DND-41 (cell line): ENCODE measurements at regions not wholly inside any gene's neighbourhood (a gene's known extent, or its start where the extent isn't known, plus 50 kb on each side); places are given as distances from the start of the nearest gene placed in this dataset.

Experiments
- ATAC-seq: fragments of 200-7000 bp; cut with Tn5 transposase; 3 replicates; pipeline ENCODE4 v1.9.1; 2021; ENCODE audit warnings: low read depth; ENCODE audit not compliant: insufficient read depth
- DNase-seq: peaks from one replicate; pipeline ENCODE4 v3.0.0-alpha.2; 2020
- H2AFZ ChIP-seq: 2 replicates; pipeline ENCODE4 v1.6.0; 2012; ENCODE audit warnings: low read depth, low read length
- H3K27ac ChIP-seq: 2 replicates; pipeline ENCODE4 v1.5.1; 2012; ENCODE audit warnings: low read length, inconsistent platforms
- H3K27me3 ChIP-seq: fragments of 200-600 bp; sonication (generic); 2 replicates; pipeline ENCODE4 v1.6.0; 2012; ENCODE audit warnings: low read length, mild to moderate bottlenecking, inconsistent platforms; ENCODE audit not compliant: insufficient read depth, poor library complexity
- H3K36me3 ChIP-seq: 2 replicates; pipeline ENCODE4 v1.5.1; 2012; ENCODE audit warnings: low read length, inconsistent platforms; ENCODE audit not compliant: insufficient read depth
- H3K4me1 ChIP-seq: 2 replicates; pipeline ENCODE4 v1.5.1; 2012; ENCODE audit warnings: mild to moderate bottlenecking, low read length; ENCODE audit not compliant: insufficient read depth
- H3K4me2 ChIP-seq: 2 replicates; pipeline ENCODE4 v1.6.0; 2012; ENCODE audit warnings: mild to moderate bottlenecking, moderate library complexity, low read length, inconsistent platforms; ENCODE audit not compliant: insufficient read depth
- H3K4me3 ChIP-seq, 2 experiments: fragments of 200-600 bp in 1 of 2; shearing (Covaris generic) in 1 of 2; 2 replicates each; pipeline ENCODE4 v1.5.1; 2012 to 2016; ENCODE audit warnings: inconsistent platforms in 2 of 2, low read length in 2 of 2, mild to moderate bottlenecking in 2 of 2, low read depth in 1 of 2, moderate library complexity in 1 of 2
- H3K79me2 ChIP-seq: 2 replicates; pipeline ENCODE4 v1.6.0; 2012; ENCODE audit warnings: low read length, inconsistent platforms; ENCODE audit not compliant: insufficient read depth
- H3K9ac ChIP-seq: 2 replicates; pipeline ENCODE4 v1.6.0; 2012; ENCODE audit warnings: low read depth, mild to moderate bottlenecking, inconsistent platforms, low read length, moderate library complexity
- H3K9me3 ChIP-seq: 2 replicates; pipeline ENCODE4 v1.5.1; 2012; ENCODE audit warnings: low read length, moderate library complexity, mild to moderate bottlenecking, inconsistent platforms; ENCODE audit not compliant: insufficient read depth, severe bottlenecking
- H4K20me1 ChIP-seq: 2 replicates; pipeline ENCODE4 v1.6.0; 2012; ENCODE audit warnings: low read length; ENCODE audit not compliant: insufficient read depth
- EZH2 ChIP-seq: IDR thresholded peaks from 3 replicates; pipeline ENCODE4 v1.6.1; 2012; ENCODE audit warnings: borderline replicate concordance, low read depth, mild to moderate bottlenecking, moderate library complexity, low read length, inconsistent platforms; ENCODE audit not compliant: severe bottlenecking
- TF ChIP-seq, protein P1 (sequence below): IDR thresholded peaks from 2 replicates; pipeline ENCODE4 v1.5.1; 2012; ENCODE audit warnings: borderline replicate concordance, low read length, moderate library complexity, mild to moderate bottlenecking; ENCODE audit not compliant: poor library complexity, severe bottlenecking; ENCODE audit errors: extremely low read depth

- Histone ChIP-seq H3K27me3 (no peaks in the 10 kb centered on the region), H3K4me2 (no peak overlapping the region), H3K4me1 (peaks cover 3% of the 10 kb centered on the region), H3K4me3 (no peak overlapping the region), H3K9me3 (no peaks in the 10 kb centered on the region), H2AFZ (no peak overlapping the region), H3K9ac (no peak overlapping the region), H3K79me2 (no peaks in the 10 kb centered on the region), H4K20me1 (no peaks in the 10 kb centered on the region), H3K36me3 (no peaks in the 10 kb centered on the region), H3K27ac (no peak overlapping the region)
- ATAC-seq (no peak), DNase-seq (no peak)
- TF ChIP-seq, protein P1, sequence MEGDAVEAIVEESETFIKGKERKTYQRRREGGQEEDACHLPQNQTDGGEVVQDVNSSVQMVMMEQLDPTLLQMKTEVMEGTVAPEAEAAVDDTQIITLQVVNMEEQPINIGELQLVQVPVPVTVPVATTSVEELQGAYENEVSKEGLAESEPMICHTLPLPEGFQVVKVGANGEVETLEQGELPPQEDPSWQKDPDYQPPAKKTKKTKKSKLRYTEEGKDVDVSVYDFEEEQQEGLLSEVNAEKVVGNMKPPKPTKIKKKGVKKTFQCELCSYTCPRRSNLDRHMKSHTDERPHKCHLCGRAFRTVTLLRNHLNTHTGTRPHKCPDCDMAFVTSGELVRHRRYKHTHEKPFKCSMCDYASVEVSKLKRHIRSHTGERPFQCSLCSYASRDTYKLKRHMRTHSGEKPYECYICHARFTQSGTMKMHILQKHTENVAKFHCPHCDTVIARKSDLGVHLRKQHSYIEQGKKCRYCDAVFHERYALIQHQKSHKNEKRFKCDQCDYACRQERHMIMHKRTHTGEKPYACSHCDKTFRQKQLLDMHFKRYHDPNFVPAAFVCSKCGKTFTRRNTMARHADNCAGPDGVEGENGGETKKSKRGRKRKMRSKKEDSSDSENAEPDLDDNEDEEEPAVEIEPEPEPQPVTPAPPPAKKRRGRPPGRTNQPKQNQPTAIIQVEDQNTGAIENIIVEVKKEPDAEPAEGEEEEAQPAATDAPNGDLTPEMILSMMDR, result no peak
- TF ChIP-seq EZH2, result no peak
Observed at GRCh38 chr4:152020073-152020472, 259.3 kb upstream of the GATB start.

GRCh38 chr4:152016303-152016620, 255.5 kb upstream of the GATB start:
- Histone ChIP-seq H3K4me3 (no peak overlapping the region), H3K4me1 (peaks cover 22% of the 10 kb centered on the region), H3K9me3 (peaks cover 11% of the 10 kb centered on the region), H3K9ac (no peak overlapping the region), H3K36me3 (no peaks in the 10 kb centered on the region), H3K4me2 (no peak overlapping the region), H2AFZ (no peak overlapping the region), H4K20me1 (no peaks in the 10 kb centered on the region), H3K79me2 (no peaks in the 10 kb centered on the region), H3K27ac (no peak overlapping the region), H3K27me3 (no peaks in the 10 kb centered on the region)
- TF ChIP-seq, protein P1, result no peak
- TF ChIP-seq EZH2, result no peak
- DNase-seq (no peak), ATAC-seq (no peak)

GRCh38 chr4:152015597-152016302, 254.9 kb upstream of the GATB start:
- no peak for TF ChIP-seq EZH2
- TF ChIP-seq, protein P1, result no peak
- no peak overlapping the region for H3K9ac ChIP-seq
- no peaks in the 10 kb centered on the region for H3K79me2 ChIP-seq
- no peak overlapping the region for H3K4me2 ChIP-seq
- no peak for ATAC-seq
- no peaks in the 10 kb centered on the region for H3K27me3 ChIP-seq
- H2AFZ ChIP-seq, result no peak overlapping the region
- no peak for DNase-seq
- H4K20me1 ChIP-seq, result no peaks in the 10 kb centered on the region
- peaks cover 27% of the 10 kb centered on the region for H3K4me1 ChIP-seq
- peaks cover 11% of the 10 kb centered on the region for H3K9me3 ChIP-seq
- no peaks in the 10 kb centered on the region for H3K36me3 ChIP-seq
- no peak overlapping the region for H3K27ac ChIP-seq
- H3K4me3 ChIP-seq, result no peak overlapping the region

- peaks cover 37% of the 10 kb centered on the region for H3K4me1 ChIP-seq
- H3K27ac ChIP-seq, result peak overlapping the region; percentile 59
- peaks cover 11% of the 10 kb centered on the region for H3K9me3 ChIP-seq
- no peaks in the 10 kb centered on the region for H3K79me2 ChIP-seq
- no peak overlapping the region for H3K9ac ChIP-seq
- peak overlapping the region; percentile 62 for H2AFZ ChIP-seq
- H3K4me2 ChIP-seq, result peak overlapping the region; percentile 36; the same call in 1 of the 2 replicates
- no peaks in the 10 kb centered on the region for H3K27me3 ChIP-seq
- peak; percentile 86 for ATAC-seq
- H3K36me3 ChIP-seq, result no peaks in the 10 kb centered on the region
- H3K4me3 ChIP-seq, result no peak overlapping the region
- peak; percentile 83 for DNase-seq
- no peak for TF ChIP-seq EZH2
- TF ChIP-seq, protein P1, result no peak
- no peaks in the 10 kb centered on the region for H4K20me1 ChIP-seq
Observed at GRCh38 chr4:152014280-152014679, 253.5 kb upstream of the GATB start.
